ENCODE measurements at regions not wholly inside any gene's neighbourhood (a gene's known extent, or its start where the extent isn't known, plus 50 kb on each side); places are given as distances from the start of the nearest gene placed in this dataset.
"Not testable (repeated sequence)": the region's sequence is repeated elsewhere in the genome, so short reads cannot be mapped to it uniquely, and the experiment has no call there.

- DNase-seq: no peak
Observed at GRCh38 chr22:22193923-22194322, 50.7 kb upstream of the VPREB1 start.

- DNase-seq: not testable (repeated sequence)
Observed at GRCh38 chr22:22193462-22193861, 51.1 kb upstream of the VPREB1 start.

GRCh38 chr22:22193006-22193405, 51.6 kb upstream of the VPREB1 start:
- DNase-seq: not testable (repeated sequence)

- DNase-seq: not testable (repeated sequence)
Observed at GRCh38 chr22:22189796-22190195, 54.8 kb upstream of the VPREB1 start.

GRCh38 chr22:22187863-22188262, 56.7 kb upstream of the VPREB1 start:
- not testable (repeated sequence) for DNase-seq

- DNase-seq: no peak
Observed at GRCh38 chr22:22187299-22187698, 57.3 kb upstream of the VPREB1 start.

GRCh38 chr22:22185844-22186499, 58.6 kb upstream of the VPREB1 start:
- no peak for DNase-seq

- DNase-seq: no peak
Observed at GRCh38 chr22:22185217-22185616, 59.4 kb upstream of the VPREB1 start.

GRCh38 chr22:22184277-22184807, 60.2 kb upstream of the VPREB1 start:
- no peak for DNase-seq

GRCh38 chr22:22182990-22183264, 61.7 kb upstream of the VPREB1 start:
- no peak for DNase-seq

GRCh38 chr22:22182218-22182989, 62.2 kb upstream of the VPREB1 start:
- no peak for DNase-seq

GRCh38 chr22:22181341-22181850, 63.2 kb upstream of the VPREB1 start:
- no peak for DNase-seq

- DNase-seq: no peak
Observed at GRCh38 chr22:22180738-22181285, 63.8 kb upstream of the VPREB1 start.

GRCh38 chr22:22179858-22180257, 64.7 kb upstream of the VPREB1 start:
- DNase-seq: no peak

- no peak for DNase-seq
Observed at GRCh38 chr22:22178992-22179391, 65.6 kb upstream of the VPREB1 start.

- DNase-seq: no peak
Observed at GRCh38 chr22:22178355-22178965, 66.1 kb upstream of the VPREB1 start.

- no peak for DNase-seq
Observed at GRCh38 chr22:22176929-22177616, 67.5 kb upstream of the VPREB1 start.

- DNase-seq: not testable (repeated sequence)
Observed at GRCh38 chr22:22172896-22173628, 71.5 kb upstream of the VPREB1 start.

- no peak for DNase-seq
Observed at GRCh38 chr22:22171357-22172218, 73.0 kb upstream of the VPREB1 start.

- no peak for DNase-seq
Observed at GRCh38 chr22:22169923-22170322, 74.7 kb upstream of the VPREB1 start.
